ENCODE measurements at regions not wholly inside any gene's neighbourhood (a gene's known extent, or its start where the extent isn't known, plus 50 kb on each side); places are given as distances from the start of the nearest gene placed in this dataset.

DNA sequence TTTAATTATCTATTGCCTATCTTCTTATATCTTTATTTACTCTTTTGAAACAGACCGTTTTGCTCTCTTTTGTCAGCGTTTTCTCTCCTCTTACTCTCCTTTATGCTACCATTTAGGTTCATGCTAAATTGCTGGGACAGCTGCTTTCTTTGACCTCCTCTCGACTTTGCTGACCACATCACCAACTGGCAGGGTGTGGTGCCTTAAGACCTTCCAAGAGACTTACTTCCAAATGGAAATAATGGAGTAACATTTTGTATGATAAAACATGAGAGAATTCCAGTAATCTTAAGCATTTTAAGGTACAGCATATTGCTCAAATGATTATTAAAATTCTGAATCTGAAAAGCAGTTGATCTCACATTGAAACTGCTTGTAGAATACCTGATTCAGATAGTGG lies 71.5 kb upstream of the MEF2C start:
- TF ChIP-seq, protein P1, sequence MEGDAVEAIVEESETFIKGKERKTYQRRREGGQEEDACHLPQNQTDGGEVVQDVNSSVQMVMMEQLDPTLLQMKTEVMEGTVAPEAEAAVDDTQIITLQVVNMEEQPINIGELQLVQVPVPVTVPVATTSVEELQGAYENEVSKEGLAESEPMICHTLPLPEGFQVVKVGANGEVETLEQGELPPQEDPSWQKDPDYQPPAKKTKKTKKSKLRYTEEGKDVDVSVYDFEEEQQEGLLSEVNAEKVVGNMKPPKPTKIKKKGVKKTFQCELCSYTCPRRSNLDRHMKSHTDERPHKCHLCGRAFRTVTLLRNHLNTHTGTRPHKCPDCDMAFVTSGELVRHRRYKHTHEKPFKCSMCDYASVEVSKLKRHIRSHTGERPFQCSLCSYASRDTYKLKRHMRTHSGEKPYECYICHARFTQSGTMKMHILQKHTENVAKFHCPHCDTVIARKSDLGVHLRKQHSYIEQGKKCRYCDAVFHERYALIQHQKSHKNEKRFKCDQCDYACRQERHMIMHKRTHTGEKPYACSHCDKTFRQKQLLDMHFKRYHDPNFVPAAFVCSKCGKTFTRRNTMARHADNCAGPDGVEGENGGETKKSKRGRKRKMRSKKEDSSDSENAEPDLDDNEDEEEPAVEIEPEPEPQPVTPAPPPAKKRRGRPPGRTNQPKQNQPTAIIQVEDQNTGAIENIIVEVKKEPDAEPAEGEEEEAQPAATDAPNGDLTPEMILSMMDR (IDR thresholded peaks at IDR 0.05; ENCODE audit: poor library complexity, severe bottlenecking) = no peak
- TF ChIP-seq, protein P2, sequence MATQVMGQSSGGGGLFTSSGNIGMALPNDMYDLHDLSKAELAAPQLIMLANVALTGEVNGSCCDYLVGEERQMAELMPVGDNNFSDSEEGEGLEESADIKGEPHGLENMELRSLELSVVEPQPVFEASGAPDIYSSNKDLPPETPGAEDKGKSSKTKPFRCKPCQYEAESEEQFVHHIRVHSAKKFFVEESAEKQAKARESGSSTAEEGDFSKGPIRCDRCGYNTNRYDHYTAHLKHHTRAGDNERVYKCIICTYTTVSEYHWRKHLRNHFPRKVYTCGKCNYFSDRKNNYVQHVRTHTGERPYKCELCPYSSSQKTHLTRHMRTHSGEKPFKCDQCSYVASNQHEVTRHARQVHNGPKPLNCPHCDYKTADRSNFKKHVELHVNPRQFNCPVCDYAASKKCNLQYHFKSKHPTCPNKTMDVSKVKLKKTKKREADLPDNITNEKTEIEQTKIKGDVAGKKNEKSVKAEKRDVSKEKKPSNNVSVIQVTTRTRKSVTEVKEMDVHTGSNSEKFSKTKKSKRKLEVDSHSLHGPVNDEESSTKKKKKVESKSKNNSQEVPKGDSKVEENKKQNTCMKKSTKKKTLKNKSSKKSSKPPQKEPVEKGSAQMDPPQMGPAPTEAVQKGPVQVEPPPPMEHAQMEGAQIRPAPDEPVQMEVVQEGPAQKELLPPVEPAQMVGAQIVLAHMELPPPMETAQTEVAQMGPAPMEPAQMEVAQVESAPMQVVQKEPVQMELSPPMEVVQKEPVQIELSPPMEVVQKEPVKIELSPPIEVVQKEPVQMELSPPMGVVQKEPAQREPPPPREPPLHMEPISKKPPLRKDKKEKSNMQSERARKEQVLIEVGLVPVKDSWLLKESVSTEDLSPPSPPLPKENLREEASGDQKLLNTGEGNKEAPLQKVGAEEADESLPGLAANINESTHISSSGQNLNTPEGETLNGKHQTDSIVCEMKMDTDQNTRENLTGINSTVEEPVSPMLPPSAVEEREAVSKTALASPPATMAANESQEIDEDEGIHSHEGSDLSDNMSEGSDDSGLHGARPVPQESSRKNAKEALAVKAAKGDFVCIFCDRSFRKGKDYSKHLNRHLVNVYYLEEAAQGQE (IDR thresholded peaks at IDR 0.05; ENCODE audit: borderline replicate concordance) = no peak
- TF ChIP-seq EP300 (conservative IDR thresholded peaks at IDR 0.05; ENCODE audit: poor library complexity, severe bottlenecking) (no peak), TAF1 (IDR thresholded peaks at IDR 0.05; ENCODE audit: low read depth) (no peak)

Measured in neural cell (in vitro differentiated cells).